ENCODE measurements at regions not wholly inside any gene's neighbourhood (a gene's known extent, or its start where the extent isn't known, plus 50 kb on each side); places are given as distances from the start of the nearest gene placed in this dataset.

DNA sequence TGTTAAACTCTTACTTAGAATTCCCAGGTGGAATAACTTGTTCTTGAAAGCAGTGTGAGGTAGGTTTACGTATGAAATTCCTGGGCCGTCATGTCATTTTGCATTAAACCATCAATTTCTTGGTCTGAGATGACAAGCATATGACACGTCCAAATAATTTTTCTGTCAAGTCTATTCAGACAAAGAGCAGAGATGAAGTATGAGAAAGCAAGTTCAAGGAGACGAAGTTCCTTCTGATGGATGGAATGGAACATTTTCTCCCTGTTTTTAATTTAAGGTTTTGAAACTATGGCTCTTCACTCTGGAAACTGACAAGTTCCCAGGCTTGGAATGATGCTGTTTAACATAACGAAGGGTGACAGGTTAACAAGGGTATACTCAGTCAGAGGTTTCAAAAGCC, 252.8 kb upstream of the SFRP2 start:
- H3K4me1 ChIP-seq (ENCODE audit: control insufficient read depth in 2 of 2, insufficient read depth in 2 of 2, low read length in 2 of 2): no peaks in the 10 kb centered on the region
- ChIA-PET CTCF (no interaction called here), POLR2A (no interaction called here)
- 87% methylated on average over 3 of the region's 5 CpGs for WGBS (ENCODE audit: insufficient coverage)
- Mint-ChIP-seq H3K4me3 (no peak overlapping the region), H3K27ac (no peak overlapping the region), H3K27me3 (no peaks in the 10 kb centered on the region), H3K4me1 (no peaks in the 10 kb centered on the region), H3K9me3 (ENCODE audit: insufficient read depth) (no peaks in the 10 kb centered on the region)
- TF ChIP-seq, protein P1, sequence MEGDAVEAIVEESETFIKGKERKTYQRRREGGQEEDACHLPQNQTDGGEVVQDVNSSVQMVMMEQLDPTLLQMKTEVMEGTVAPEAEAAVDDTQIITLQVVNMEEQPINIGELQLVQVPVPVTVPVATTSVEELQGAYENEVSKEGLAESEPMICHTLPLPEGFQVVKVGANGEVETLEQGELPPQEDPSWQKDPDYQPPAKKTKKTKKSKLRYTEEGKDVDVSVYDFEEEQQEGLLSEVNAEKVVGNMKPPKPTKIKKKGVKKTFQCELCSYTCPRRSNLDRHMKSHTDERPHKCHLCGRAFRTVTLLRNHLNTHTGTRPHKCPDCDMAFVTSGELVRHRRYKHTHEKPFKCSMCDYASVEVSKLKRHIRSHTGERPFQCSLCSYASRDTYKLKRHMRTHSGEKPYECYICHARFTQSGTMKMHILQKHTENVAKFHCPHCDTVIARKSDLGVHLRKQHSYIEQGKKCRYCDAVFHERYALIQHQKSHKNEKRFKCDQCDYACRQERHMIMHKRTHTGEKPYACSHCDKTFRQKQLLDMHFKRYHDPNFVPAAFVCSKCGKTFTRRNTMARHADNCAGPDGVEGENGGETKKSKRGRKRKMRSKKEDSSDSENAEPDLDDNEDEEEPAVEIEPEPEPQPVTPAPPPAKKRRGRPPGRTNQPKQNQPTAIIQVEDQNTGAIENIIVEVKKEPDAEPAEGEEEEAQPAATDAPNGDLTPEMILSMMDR (IDR thresholded peaks at IDR 0.05): no peak
- TF ChIP-seq EZH2 (IDR thresholded peaks at IDR 0.05; ENCODE audit: borderline replicate concordance, insufficient read depth, low read depth, low read length, poor library complexity, severe bottlenecking): no peak
- DNase-seq (no peak), ATAC-seq (ENCODE audit: low read depth) (no peak)
- no peaks in the 10 kb centered on the region for H3K9me3 ChIP-seq (ENCODE audit: control extremely low read depth in 1 of 3, control insufficient read depth in 2 of 3, insufficient read depth in 1 of 3, low read length in 2 of 3)
- no peaks in the 10 kb centered on the region for H3K79me2 ChIP-seq (ENCODE audit: control insufficient read depth, insufficient read depth, low read length)
- no peaks in the 10 kb centered on the region for H4K20me1 ChIP-seq (ENCODE audit: control insufficient read depth, insufficient read depth, low read length, poor library complexity, severe bottlenecking)
- H3K27me3 ChIP-seq (replicated peaks in 1 of 4; ENCODE audit: control extremely low read depth in 1 of 4, control insufficient read depth in 3 of 4, insufficient read depth in 4 of 4, low read length in 3 of 4): no peaks in the 10 kb centered on the region
- no peak overlapping the region for H3K27ac ChIP-seq (ENCODE audit: low read length in 2 of 2)
- intact Hi-C loops (cut with micrococcal nuclease): no loop called here
- no peak overlapping the region for H3K4me2 ChIP-seq (replicated peaks; ENCODE audit: low read depth, low read length, poor library complexity, severe bottlenecking)
- H3K36me3 ChIP-seq (replicated peaks in 1 of 2; ENCODE audit: control extremely low read depth in 1 of 2, control insufficient read depth in 1 of 2, extremely low read depth in 1 of 2, insufficient read depth in 2 of 2, low read length in 1 of 2): no peaks in the 10 kb centered on the region
- no peak overlapping the region for H3K9ac ChIP-seq (ENCODE audit: low read length)
- H3K4me3 ChIP-seq (ENCODE audit: control extremely low read depth in 1 of 5, extremely low read depth in 1 of 5, insufficient read depth in 1 of 5, low read depth in 2 of 5, low read length in 4 of 5): no peak overlapping the region
- H2AFZ ChIP-seq (ENCODE audit: insufficient read depth, low read depth, low read length, poor library complexity, severe bottlenecking): no peak overlapping the region

GRCh38 chr4:154039435-154040343, 250.8 kb upstream of the SFRP2 start:
- no peaks in the 10 kb centered on the region for H3K79me2 ChIP-seq (ENCODE audit: control insufficient read depth, insufficient read depth, low read length)
- H3K27me3 ChIP-seq (replicated peaks in 1 of 4; ENCODE audit: control extremely low read depth in 1 of 4, control insufficient read depth in 3 of 4, insufficient read depth in 4 of 4, low read length in 3 of 4): no peaks in the 10 kb centered on the region
- no peak overlapping the region for H3K27ac ChIP-seq (ENCODE audit: low read length in 2 of 2)
- no CpG with 5 or more reads among the region's 4 CpGs for WGBS (ENCODE audit: insufficient coverage)
- no peak for TF ChIP-seq EZH2 (IDR thresholded peaks at IDR 0.05; ENCODE audit: borderline replicate concordance, insufficient read depth, low read depth, low read length, poor library complexity, severe bottlenecking)
- TF ChIP-seq, protein P1 (IDR thresholded peaks at IDR 0.05): no peak
- H2AFZ ChIP-seq (ENCODE audit: insufficient read depth, low read depth, low read length, poor library complexity, severe bottlenecking): no peak overlapping the region
- H3K4me1 ChIP-seq (ENCODE audit: control insufficient read depth in 2 of 2, insufficient read depth in 2 of 2, low read length in 2 of 2): no peaks in the 10 kb centered on the region
- H3K36me3 ChIP-seq (replicated peaks in 1 of 2; ENCODE audit: control extremely low read depth in 1 of 2, control insufficient read depth in 1 of 2, extremely low read depth in 1 of 2, insufficient read depth in 2 of 2, low read length in 1 of 2): no peaks in the 10 kb centered on the region
- H3K9me3 Mint-ChIP-seq (ENCODE audit: insufficient read depth): no peaks in the 10 kb centered on the region
- no peaks in the 10 kb centered on the region for H4K20me1 ChIP-seq (ENCODE audit: control insufficient read depth, insufficient read depth, low read length, poor library complexity, severe bottlenecking)
- DNase-seq (no peak), ATAC-seq (ENCODE audit: low read depth) (no peak)
- no peak overlapping the region for H3K4me3 ChIP-seq (ENCODE audit: control extremely low read depth in 1 of 5, extremely low read depth in 1 of 5, insufficient read depth in 1 of 5, low read depth in 2 of 5, low read length in 4 of 5)
- no peak overlapping the region for H3K4me3 Mint-ChIP-seq
- H3K9me3 ChIP-seq (ENCODE audit: control extremely low read depth in 1 of 3, control insufficient read depth in 2 of 3, insufficient read depth in 1 of 3, low read length in 2 of 3): no peaks in the 10 kb centered on the region
- ChIA-PET POLR2A (no interaction called here), CTCF (no interaction called here)
- H3K4me1 Mint-ChIP-seq: no peaks in the 10 kb centered on the region
- intact Hi-C loops (cut with micrococcal nuclease): no loop called here
- H3K4me2 ChIP-seq (replicated peaks; ENCODE audit: low read depth, low read length, poor library complexity, severe bottlenecking): no peak overlapping the region
- no peak overlapping the region for H3K9ac ChIP-seq (ENCODE audit: low read length)
- H3K27me3 Mint-ChIP-seq: peaks cover 7% of the 10 kb centered on the region
- H3K27ac Mint-ChIP-seq: no peak overlapping the region
